ENCODE measurements at regions not wholly inside any gene's neighbourhood (a gene's known extent, or its start where the extent isn't known, plus 50 kb on each side); places are given as distances from the start of the nearest gene placed in this dataset.

- no peak for TF ChIP-seq CTCF (IDR thresholded peaks at IDR 0.05; ENCODE audit: borderline replicate concordance, extremely low read depth, low read length, poor library complexity, severe bottlenecking)
- no peak for TF ChIP-seq EZH2 (IDR thresholded peaks at IDR 0.05; ENCODE audit: borderline replicate concordance, low read depth, low read length, severe bottlenecking)
- Histone ChIP-seq H4K20me1 (ENCODE audit: insufficient read depth, low read length) (no peaks in the 10 kb centered on the region), H3K4me1 (ENCODE audit: insufficient read depth, low read length) (no peaks in the 10 kb centered on the region), H3K36me3 (ENCODE audit: insufficient read depth, low read length) (no peaks in the 10 kb centered on the region), H3K9ac (ENCODE audit: low read depth, low read length) (no peak overlapping the region), H3K4me2 (ENCODE audit: insufficient read depth, low read length) (no peak overlapping the region), H2AFZ (ENCODE audit: low read depth, low read length) (no peak overlapping the region), H3K27ac (ENCODE audit: low read length) (no peak overlapping the region), H3K9me3 (ENCODE audit: insufficient read depth, low read length, severe bottlenecking) (no peaks in the 10 kb centered on the region), H3K27me3 (ENCODE audit: insufficient read depth, low read length, poor library complexity) (no peaks in the 10 kb centered on the region), H3K4me3 (ENCODE audit: low read depth in 1 of 2, low read length in 2 of 2) (no peak overlapping the region), H3K79me2 (ENCODE audit: insufficient read depth, low read length) (no peaks in the 10 kb centered on the region)
- no peak for DNase-seq
- ATAC-seq (ENCODE audit: insufficient read depth, low read depth) = no peak
These were observed 321.3 kb downstream of the SAMD5 start for GRCh38 chr6:147829835-147830234.

GRCh38 chr6:147831356-147831755 is 322.9 kb downstream of the SAMD5 start:
- no peak overlapping the region for H3K27ac ChIP-seq (ENCODE audit: low read length)
- no peaks in the 10 kb centered on the region for H3K79me2 ChIP-seq (ENCODE audit: insufficient read depth, low read length)
- no peaks in the 10 kb centered on the region for H3K36me3 ChIP-seq (ENCODE audit: insufficient read depth, low read length)
- no peak overlapping the region for H3K4me2 ChIP-seq (ENCODE audit: insufficient read depth, low read length)
- no peak overlapping the region for H2AFZ ChIP-seq (ENCODE audit: low read depth, low read length)
- H3K4me3 ChIP-seq (ENCODE audit: low read depth in 1 of 2, low read length in 2 of 2) = no peak overlapping the region
- no peak for ATAC-seq (ENCODE audit: insufficient read depth, low read depth)
- no peak for TF ChIP-seq CTCF (IDR thresholded peaks at IDR 0.05; ENCODE audit: borderline replicate concordance, extremely low read depth, low read length, poor library complexity, severe bottlenecking)
- TF ChIP-seq EZH2 (IDR thresholded peaks at IDR 0.05; ENCODE audit: borderline replicate concordance, low read depth, low read length, severe bottlenecking) = no peak
- H3K9ac ChIP-seq (ENCODE audit: low read depth, low read length) = no peak overlapping the region
- no peaks in the 10 kb centered on the region for H3K9me3 ChIP-seq (ENCODE audit: insufficient read depth, low read length, severe bottlenecking)
- no peaks in the 10 kb centered on the region for H4K20me1 ChIP-seq (ENCODE audit: insufficient read depth, low read length)
- no peaks in the 10 kb centered on the region for H3K4me1 ChIP-seq (ENCODE audit: insufficient read depth, low read length)
- DNase-seq = no peak
- no peaks in the 10 kb centered on the region for H3K27me3 ChIP-seq (ENCODE audit: insufficient read depth, low read length, poor library complexity)

- Histone ChIP-seq H3K27me3 (ENCODE audit: insufficient read depth, low read length, poor library complexity) (no peaks in the 10 kb centered on the region), H3K79me2 (ENCODE audit: insufficient read depth, low read length) (no peaks in the 10 kb centered on the region), H3K4me2 (ENCODE audit: insufficient read depth, low read length) (no peak overlapping the region), H2AFZ (ENCODE audit: low read depth, low read length) (no peak overlapping the region), H3K4me1 (ENCODE audit: insufficient read depth, low read length) (no peaks in the 10 kb centered on the region), H3K4me3 (ENCODE audit: low read depth in 1 of 2, low read length in 2 of 2) (no peak overlapping the region), H3K27ac (ENCODE audit: low read length) (no peak overlapping the region), H3K9ac (ENCODE audit: low read depth, low read length) (no peak overlapping the region), H4K20me1 (ENCODE audit: insufficient read depth, low read length) (no peaks in the 10 kb centered on the region), H3K36me3 (ENCODE audit: insufficient read depth, low read length) (no peaks in the 10 kb centered on the region), H3K9me3 (ENCODE audit: insufficient read depth, low read length, severe bottlenecking) (no peaks in the 10 kb centered on the region)
- no peak for DNase-seq
- TF ChIP-seq CTCF (IDR thresholded peaks at IDR 0.05; ENCODE audit: borderline replicate concordance, extremely low read depth, low read length, poor library complexity, severe bottlenecking) (no peak), EZH2 (IDR thresholded peaks at IDR 0.05; ENCODE audit: borderline replicate concordance, low read depth, low read length, severe bottlenecking) (no peak)
- ATAC-seq (ENCODE audit: insufficient read depth, low read depth) = no peak
These were observed 325.1 kb downstream of the SAMD5 start for GRCh38 chr6:147833607-147834006.
